Esophagus squamous epithelium (tissue), 4 donors: ENCODE measurements at regions not wholly inside any gene's neighbourhood (a gene's known extent, or its start where the extent isn't known, plus 50 kb on each side); places are given as distances from the start of the nearest gene placed in this dataset.

Experiments used
- POLR2A ChIP-seq, 4 donors: fragments of 450-650 bp; IDR thresholded peaks; one replicate each; pipeline ENCODE4 v1.6.1; 2017; ENCODE audit warnings: antibody characterized with exemption in 4 of 4, mild to moderate bottlenecking in 4 of 4, moderate library complexity in 3 of 4
- TF ChIP-seq, protein P1 (sequence below), 6 experiments: fragments of 450-650 bp in 4 of 6; fragments of 200-600 bp in 2 of 6; sonication (generic) in 2 of 6; IDR thresholded peaks; one replicate each; pipeline ENCODE4 v1.5.1; 2016 to 2019; ENCODE audit warnings: antibody characterized with exemption in 6 of 6, mild to moderate bottlenecking in 4 of 6, moderate library complexity in 4 of 6

DNA sequence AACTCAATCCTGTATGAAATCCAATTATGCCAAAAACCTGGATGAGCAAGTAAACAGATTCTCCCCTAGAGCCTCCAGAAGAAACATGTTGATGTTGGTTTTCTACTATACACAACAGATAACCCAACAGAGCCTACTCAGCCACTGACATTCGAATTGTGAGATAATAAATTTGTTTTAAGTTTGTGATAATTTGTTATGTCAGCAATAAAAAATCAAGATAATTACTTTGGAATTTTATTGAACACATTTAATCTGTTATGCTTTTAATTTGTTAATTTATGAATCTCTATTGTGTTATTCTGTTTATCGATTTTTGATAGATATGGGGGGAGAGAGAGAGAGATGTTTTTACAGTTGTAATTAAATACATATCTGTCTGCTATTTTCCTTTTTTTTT, 1016.1 kb upstream of the PCDH7 start:
- TF ChIP-seq, protein P1, sequence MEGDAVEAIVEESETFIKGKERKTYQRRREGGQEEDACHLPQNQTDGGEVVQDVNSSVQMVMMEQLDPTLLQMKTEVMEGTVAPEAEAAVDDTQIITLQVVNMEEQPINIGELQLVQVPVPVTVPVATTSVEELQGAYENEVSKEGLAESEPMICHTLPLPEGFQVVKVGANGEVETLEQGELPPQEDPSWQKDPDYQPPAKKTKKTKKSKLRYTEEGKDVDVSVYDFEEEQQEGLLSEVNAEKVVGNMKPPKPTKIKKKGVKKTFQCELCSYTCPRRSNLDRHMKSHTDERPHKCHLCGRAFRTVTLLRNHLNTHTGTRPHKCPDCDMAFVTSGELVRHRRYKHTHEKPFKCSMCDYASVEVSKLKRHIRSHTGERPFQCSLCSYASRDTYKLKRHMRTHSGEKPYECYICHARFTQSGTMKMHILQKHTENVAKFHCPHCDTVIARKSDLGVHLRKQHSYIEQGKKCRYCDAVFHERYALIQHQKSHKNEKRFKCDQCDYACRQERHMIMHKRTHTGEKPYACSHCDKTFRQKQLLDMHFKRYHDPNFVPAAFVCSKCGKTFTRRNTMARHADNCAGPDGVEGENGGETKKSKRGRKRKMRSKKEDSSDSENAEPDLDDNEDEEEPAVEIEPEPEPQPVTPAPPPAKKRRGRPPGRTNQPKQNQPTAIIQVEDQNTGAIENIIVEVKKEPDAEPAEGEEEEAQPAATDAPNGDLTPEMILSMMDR (IDR thresholded peaks at IDR 0.05) = no peak
- no peak for TF ChIP-seq POLR2A (IDR thresholded peaks at IDR 0.05)
